NCI-H2029 (cell line): ENCODE measurements at regions not wholly inside any gene's neighbourhood (a gene's known extent, or its start where the extent isn't known, plus 50 kb on each side); places are given as distances from the start of the nearest gene placed in this dataset.

ENCODE experiments used
- DNase-seq: peaks from one replicate; lab custom pipeline; 2025; lab: John Stamatoyannopoulos, UW

GRCh38 chr18:27899893-27900292 lies 277.0 kb downstream of the CDH2 start:
- no peak for DNase-seq

GRCh38 chr18:27894746-27895145 lies 282.2 kb downstream of the CDH2 start:
- DNase-seq: no peak

- DNase-seq: no peak
These were observed 289.0 kb downstream of the CDH2 start for GRCh38 chr18:27887711-27888495.

- no peak for DNase-seq
These were observed 289.6 kb downstream of the CDH2 start for GRCh38 chr18:27887287-27887686.

GRCh38 chr18:27879540-27879939 lies 297.4 kb downstream of the CDH2 start:
- DNase-seq: no peak

- DNase-seq: no peak
These were observed 305.2 kb downstream of the CDH2 start for GRCh38 chr18:27871726-27872125.

- DNase-seq: no peak
These were observed 307.2 kb downstream of the CDH2 start for GRCh38 chr18:27869735-27870134.

GRCh38 chr18:27865431-27865830 lies 311.5 kb downstream of the CDH2 start:
- no peak for DNase-seq

GRCh38 chr18:27863780-27864430 lies 313.0 kb downstream of the CDH2 start:
- no peak for DNase-seq

GRCh38 chr18:27862041-27862682 lies 314.8 kb downstream of the CDH2 start:
- DNase-seq: no peak

GRCh38 chr18:27861539-27861938 lies 315.4 kb downstream of the CDH2 start:
- peak; percentile 72 for DNase-seq

- no peak for DNase-seq
These were observed 316.2 kb downstream of the CDH2 start for GRCh38 chr18:27860701-27861107.

GRCh38 chr18:27860011-27860410 lies 316.9 kb downstream of the CDH2 start:
- no peak for DNase-seq

GRCh38 chr18:27856820-27857219 lies 320.1 kb downstream of the CDH2 start:
- no peak for DNase-seq

GRCh38 chr18:27855486-27855885 lies 321.4 kb downstream of the CDH2 start:
- no peak for DNase-seq

GRCh38 chr18:27854631-27855030 lies 322.3 kb downstream of the CDH2 start:
- DNase-seq: no peak

- no peak for DNase-seq
These were observed 328.6 kb downstream of the CDH2 start for GRCh38 chr18:27848336-27848735.

- DNase-seq: no peak
These were observed 329.5 kb downstream of the CDH2 start for GRCh38 chr18:27847412-27847811.

- no peak for DNase-seq
These were observed 331.0 kb downstream of the CDH2 start for GRCh38 chr18:27845897-27846296.

GRCh38 chr18:27843783-27844777 lies 332.9 kb downstream of the CDH2 start:
- no peak for DNase-seq

- no peak for DNase-seq
These were observed 337.8 kb downstream of the CDH2 start for GRCh38 chr18:27839141-27839540.

- no peak for DNase-seq
These were observed 338.7 kb downstream of the CDH2 start for GRCh38 chr18:27838225-27838624.
